GM12878 (cell line): ENCODE measurements at regions not wholly inside any gene's neighbourhood (a gene's known extent, or its start where the extent isn't known, plus 50 kb on each side); places are given as distances from the start of the nearest gene placed in this dataset.

ENCODE experiments used
- ATAC-seq: fragments of 200-7000 bp; cut with Tn5 transposase; 3 replicates; pipeline ENCODE4 v1.9.1; 2020; ENCODE audit warnings: mild to moderate bottlenecking, moderate library complexity
- BruUV-seq: library from RNA; stranded (reverse); fragments of 400-500 nt; replicated peaks from 2 replicates; lab custom pipeline; 2021; lab: Mats Ljungman, UMichigan
- CTCF ChIA-PET: fragments of 300-600 bp; sonication (Branson Sonifier 250); formaldehyde crosslinking; extraction: SDS; loops from one replicate; lab custom pipeline; 2021; ENCODE audit warnings: inconsistent platforms; lab: Yijun Ruan, JAX
- POLR2A ChIA-PET: fragments of 350-600 bp; formaldehyde crosslinking; extraction: SDS; loops from one replicate; lab custom pipeline; 2021; ENCODE audit warnings: inconsistent platforms; lab: Charles Lee
- RAD21 ChIA-PET: fragments of 300-600 bp; sonication (Branson Sonifier 250); formaldehyde crosslinking; loops from one replicate; lab custom pipeline; 2023; ENCODE audit warnings: antibody characterized with exemption; ENCODE audit not compliant: unreplicated experiment; lab: Charles Lee
- SMC1A ChIA-PET: fragments of 300-600 bp; sonication (Branson Sonifier 250); formaldehyde crosslinking; loops from one replicate; lab custom pipeline; 2023; ENCODE audit not compliant: unreplicated experiment, uncharacterized antibody; lab: Charles Lee
- DNase-seq: peaks from one replicate; pipeline ENCODE4 v3.0.0-alpha.2; 2011; ENCODE audit warnings: low read depth, low spot score
- FAIRE-seq: peaks from 3 replicates; lab custom pipeline; 2011; peaks lifted over from hg19 to GRCh38; lab: Jason Lieb, UNC
- H2AFZ ChIP-seq: 2 replicates; pipeline ENCODE4 v1.6.0; 2011; ENCODE audit warnings: low read depth, low read length, control low read depth; ENCODE audit not compliant: control insufficient read depth
- H3K27ac ChIP-seq: 2 replicates; pipeline ENCODE4 v1.5.1; 2011; ENCODE audit warnings: control low read depth; ENCODE audit not compliant: control insufficient read depth, insufficient read depth
- H3K27me3 ChIP-seq, 2 experiments: replicated peaks in 1 of 2; 2 replicates each; pipeline versions ENCODE4 v1.6.0 to v1.6.1; 2011; ENCODE audit warnings: low read length in 1 of 2; ENCODE audit not compliant: control insufficient read depth in 2 of 2, insufficient read depth in 2 of 2
- H3K36me3 ChIP-seq, 2 experiments: 2 replicates each; pipeline ENCODE4 v1.5.1; 2011; ENCODE audit warnings: low read length in 1 of 2; ENCODE audit not compliant: control insufficient read depth in 2 of 2, insufficient read depth in 2 of 2
- H3K4me1 ChIP-seq: 2 replicates; pipeline ENCODE4 v1.6.1; 2011; ENCODE audit warnings: mild to moderate bottlenecking, low read length, moderate library complexity, mixed read lengths; ENCODE audit not compliant: control insufficient read depth, insufficient read depth
- H3K4me2 ChIP-seq: 2 replicates; pipeline ENCODE4 v1.6.0; 2011; ENCODE audit warnings: control low read depth; ENCODE audit not compliant: control insufficient read depth, insufficient read depth
- H3K4me3 ChIP-seq: fragments of 200-600 bp; sonication (generic); 2 replicates; pipeline ENCODE4 v1.5.1; 2016
- H3K79me2 ChIP-seq: 2 replicates; pipeline ENCODE4 v1.6.0; 2011; ENCODE audit warnings: low read length; ENCODE audit not compliant: control insufficient read depth, insufficient read depth
- H3K9ac ChIP-seq: 2 replicates; pipeline ENCODE4 v1.8.0; 2011; ENCODE audit warnings: low read length, control low read depth, mixed read lengths; ENCODE audit not compliant: control insufficient read depth, insufficient read depth
- H3K9me3 ChIP-seq: replicated peaks from 3 replicates; pipeline ENCODE4 v1.5.1; 2011; ENCODE audit warnings: mild to moderate bottlenecking, low read length; ENCODE audit not compliant: control insufficient read depth, insufficient read depth
- H4K20me1 ChIP-seq: 2 replicates; pipeline ENCODE4 v1.6.0; 2011; ENCODE audit not compliant: control insufficient read depth, insufficient read depth
- BACH1 ChIP-seq: fragments of 450-650 bp; IDR thresholded peaks from 2 replicates; pipeline ENCODE4 v1.6.1; 2017; ENCODE audit warnings: mild to moderate bottlenecking, borderline replicate concordance
- EED ChIP-seq: sonication (generic); IDR thresholded peaks from 2 replicates; pipeline ENCODE4 v1.6.1; 2016; ENCODE audit warnings: antibody characterized with exemption, low read depth
- EGR1 ChIP-seq, 2 experiments: IDR thresholded peaks; 1 replicate in 1 of 2; 2 replicates in 1 of 2; pipeline ENCODE4 v1.6.1; 2011 to 2012; ENCODE audit warnings: low read depth in 2 of 2, low read length in 2 of 2, borderline replicate concordance in 1 of 2, mild to moderate bottlenecking in 1 of 2, moderate library complexity in 1 of 2
- HSF1 ChIP-seq: fragments of 150-350 bp; IDR thresholded peaks from 2 replicates; pipeline ENCODE4 v1.6.1; 2014; ENCODE audit warnings: mild to moderate bottlenecking, low read depth, low read length
- IKZF1 ChIP-seq: fragments of 450-650 bp; conservative IDR thresholded peaks from 2 replicates; pipeline ENCODE4 v1.6.1; 2017; ENCODE audit warnings: antibody characterized with exemption, mild to moderate bottlenecking
- IRF5 ChIP-seq: fragments of 450-650 bp; IDR thresholded peaks from 2 replicates; pipeline ENCODE4 v1.6.1; 2017; ENCODE audit warnings: borderline replicate concordance
- NR2C1 ChIP-seq: fragments of 450-650 bp; IDR thresholded peaks from 2 replicates; pipeline ENCODE4 v1.6.1; 2017; ENCODE audit warnings: antibody characterized with exemption, mild to moderate bottlenecking, moderate library complexity
- PAX5 ChIP-seq: IDR thresholded peaks from 2 replicates; pipeline ENCODE4 v1.6.1; 2011; ENCODE audit warnings: low read depth, low read length, borderline replicate concordance
- RCOR1 ChIP-seq: conservative IDR thresholded peaks from 2 replicates; pipeline ENCODE4 v1.6.1; 2012; ENCODE audit warnings: low read depth, low read length, improper control_type of control experiment
- RELB ChIP-seq: fragments of 450-650 bp; IDR thresholded peaks from 2 replicates; pipeline ENCODE4 v1.6.1; 2017; ENCODE audit warnings: low read depth, mild to moderate bottlenecking, moderate library complexity
- SMAD5 ChIP-seq: IDR thresholded peaks from 2 replicates; pipeline ENCODE4 v1.6.1; 2016; ENCODE audit warnings: antibody characterized with exemption, low read depth
- SP1 ChIP-seq: IDR thresholded peaks from one replicate; pipeline ENCODE4 v1.6.1; 2011; ENCODE audit warnings: low read depth, low read length
- STAT3 ChIP-seq: IDR thresholded peaks from 2 replicates; pipeline ENCODE4 v1.6.1; 2011; ENCODE audit warnings: low read depth, low read length, improper control_type of control experiment
- SUPT20H ChIP-seq: IDR thresholded peaks from 2 replicates; pipeline ENCODE4 v1.6.1; 2011; ENCODE audit warnings: low read depth, mild to moderate bottlenecking, low read length, moderate library complexity, borderline replicate concordance; ENCODE audit not compliant: control insufficient read depth
- TARDBP ChIP-seq: IDR thresholded peaks from 2 replicates; pipeline ENCODE4 v1.6.1; 2016; ENCODE audit warnings: borderline replicate concordance
- YBX1 ChIP-seq: fragments of 450-650 bp; IDR thresholded peaks from 2 replicates; pipeline ENCODE4 v1.6.1; 2016; ENCODE audit warnings: antibody characterized with exemption
- WGBS: methylation state at CpG from one replicate; pipeline ENCODE4 v1.1.6; 2016; ENCODE audit warnings: low lambda C conversion rate; ENCODE audit not compliant: insufficient replicate concordance, insufficient coverage; ENCODE audit errors: missing lambda C conversion rate; 5-methylcytosine and 5-hydroxymethylcytosine counted together
- in situ Hi-C: fragments of 300-500 bp; cut with MboI; formaldehyde crosslinking; loops from 9 replicates; pipeline ENCODE4 v1.14.3; 2018; ENCODE audit warnings: mixed read lengths
- intact Hi-C: fragments of 100-400 bp; cut with micrococcal nuclease; formaldehyde crosslinking; loops from one replicate; pipeline ENCODE4 v1.14.2; 2022; ENCODE audit not compliant: unreplicated experiment
- TF ChIP-seq, protein P1 (sequence below): IDR thresholded peaks from 2 replicates; pipeline ENCODE4 v1.6.1; 2012; ENCODE audit warnings: low read depth, low read length, improper control_type of control experiment

DNA sequence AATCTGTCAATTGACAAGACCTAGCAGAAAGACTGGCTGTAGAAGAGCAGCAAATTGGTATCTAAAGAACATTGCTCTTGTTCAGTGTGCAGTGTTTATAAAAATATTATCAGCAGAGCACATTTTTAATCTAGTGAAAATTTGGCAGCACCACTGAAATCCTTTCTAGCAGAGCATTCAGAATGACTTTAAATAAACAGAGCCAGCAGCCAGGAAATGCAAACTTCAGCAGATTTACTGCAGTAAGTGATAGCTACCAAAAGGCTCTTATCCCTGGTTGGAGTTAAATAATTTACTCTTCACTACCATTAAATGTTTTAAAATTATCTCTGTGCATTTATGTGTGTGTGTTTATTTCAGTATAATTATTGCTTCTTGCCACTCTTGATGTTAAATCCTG, 590.9 kb upstream of the CITED2 start (continued):
- TF ChIP-seq SUPT20H: no peak
- TF ChIP-seq BACH1: no peak

GRCh38 chr6:139964737-139965136, 590.3 kb upstream of the CITED2 start:
- Histone ChIP-seq H4K20me1 (no peaks in the 10 kb centered on the region), H3K4me1 (no peaks in the 10 kb centered on the region), H3K27me3 (no peaks in the 10 kb centered on the region), H3K9ac (no peak overlapping the region), H3K4me3 (no peak overlapping the region), H2AFZ (no peak overlapping the region), H3K27ac (no peak overlapping the region), H3K9me3 (no peaks in the 10 kb centered on the region), H3K36me3 (no peaks in the 10 kb centered on the region), H3K4me2 (no peak overlapping the region), H3K79me2 (no peaks in the 10 kb centered on the region)
- ATAC-seq (no peak), DNase-seq (no peak), FAIRE-seq (no peak)
- ChIA-PET CTCF (interaction anchor here (1.9 kb wide), 1 partner anchor 595 kb away, joined by 6 read pairs; no protein-coding TSS in a partner anchor), SMC1A (interaction anchor here (1.5 kb wide), 1 partner anchor 24 kb away, joined by 3 read pairs; no protein-coding TSS in a partner anchor), RAD21 (interaction anchor here (1.0 kb wide), 1 partner anchor 595 kb away, joined by 3 read pairs; no protein-coding TSS in a partner anchor), POLR2A (no interaction called here)
- TF ChIP-seq PAX5 (no peak), EED (no peak), TARDBP (no peak), STAT3 (no peak), NR2C1 (no peak), HSF1 (no peak), RCOR1 (no peak), RELB (no peak), SP1 (no peak), SMAD5 (no peak), IRF5 (no peak), IKZF1 (no peak), EGR1 (IDR thresholded peaks at IDR 0.05; ENCODE audit: borderline replicate concordance in 1 of 2, low read depth in 2 of 2, low read length in 2 of 2) (no peak), YBX1 (no peak)
- TF ChIP-seq, protein P1, sequence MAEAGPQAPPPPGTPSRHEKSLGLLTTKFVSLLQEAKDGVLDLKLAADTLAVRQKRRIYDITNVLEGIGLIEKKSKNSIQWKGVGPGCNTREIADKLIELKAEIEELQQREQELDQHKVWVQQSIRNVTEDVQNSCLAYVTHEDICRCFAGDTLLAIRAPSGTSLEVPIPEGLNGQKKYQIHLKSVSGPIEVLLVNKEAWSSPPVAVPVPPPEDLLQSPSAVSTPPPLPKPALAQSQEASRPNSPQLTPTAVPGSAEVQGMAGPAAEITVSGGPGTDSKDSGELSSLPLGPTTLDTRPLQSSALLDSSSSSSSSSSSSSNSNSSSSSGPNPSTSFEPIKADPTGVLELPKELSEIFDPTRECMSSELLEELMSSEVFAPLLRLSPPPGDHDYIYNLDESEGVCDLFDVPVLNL: no peak
- in situ Hi-C loops: no loop called here
- WGBS: 35% methylated on average over 6 of the region's 6 CpGs
- BruUV-seq: no TSS peak
- intact Hi-C loops: no loop called here
